ENCODE measurements at regions not wholly inside any gene's neighbourhood (a gene's known extent, or its start where the extent isn't known, plus 50 kb on each side); places are given as distances from the start of the nearest gene placed in this dataset.

DNA sequence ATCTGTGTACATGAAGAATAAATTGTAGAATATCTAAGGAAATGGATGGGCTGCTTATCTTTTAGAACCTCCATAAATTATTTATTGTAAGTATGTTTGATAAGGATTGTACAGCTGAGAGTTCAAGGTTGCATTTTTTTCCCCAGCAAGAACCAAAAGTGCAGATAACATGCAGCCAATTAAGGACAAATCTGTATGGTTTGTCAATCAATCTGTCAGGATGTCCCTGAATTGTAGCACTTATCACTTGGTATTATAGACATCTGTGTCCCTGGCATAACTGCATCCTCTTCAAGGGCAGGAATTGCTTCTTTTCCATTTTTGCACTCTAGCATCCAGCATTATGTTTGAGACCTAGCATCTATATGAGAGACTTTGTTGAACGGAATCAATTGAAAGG lies 95.4 kb upstream of the IGFBP7 start:
- Histone ChIP-seq H3K36me3 (replicated peaks in 1 of 2; ENCODE audit: control insufficient read depth in 1 of 2, insufficient read depth in 2 of 2, low read length in 1 of 2) (no peaks in the 10 kb centered on the region), H2AFZ (ENCODE audit: low read depth) (no peak overlapping the region), H3K4me1 (ENCODE audit: control insufficient read depth in 1 of 2, insufficient read depth in 2 of 2, low read depth in 1 of 2, low read length in 1 of 2) (no peaks in the 10 kb centered on the region), H4K20me1 (ENCODE audit: insufficient read depth) (no peaks in the 10 kb centered on the region), H3F3A (replicated peaks; ENCODE audit: insufficient read depth) (no peaks in the 10 kb centered on the region), H3K4me2 (no peak overlapping the region), H3K9ac (no peak overlapping the region), H3K27ac (ENCODE audit: low read depth in 2 of 2, low read length in 1 of 2) (no peak overlapping the region), H3K4me3 (ENCODE audit: low read depth in 2 of 2, low read length in 1 of 2) (no peak overlapping the region), H3K79me2 (ENCODE audit: insufficient read depth) (no peaks in the 10 kb centered on the region), H3K9me2 (no peaks in the 10 kb centered on the region), H3K9me3 (no peaks in the 10 kb centered on the region), H3K27me3 (ENCODE audit: insufficient read depth) (no peaks in the 10 kb centered on the region)
- POLR2A ChIA-PET = no interaction called here
- CTCF ChIA-PET = interaction anchor here (1.1 to 2.0 kb wide), 3 partner anchors 14 to 42 kb away, joined by 3 to 7 read pairs (median 3); no protein-coding TSS in a partner anchor
- TF ChIP-seq GABPA (IDR thresholded peaks at IDR 0.05; ENCODE audit: low read depth) = no peak
- no peak for TF ChIP-seq EP300 (IDR thresholded peaks at IDR 0.05; ENCODE audit: borderline replicate concordance in 1 of 2, low read depth in 1 of 2, low read length in 1 of 2)
- TF ChIP-seq, protein P1, sequence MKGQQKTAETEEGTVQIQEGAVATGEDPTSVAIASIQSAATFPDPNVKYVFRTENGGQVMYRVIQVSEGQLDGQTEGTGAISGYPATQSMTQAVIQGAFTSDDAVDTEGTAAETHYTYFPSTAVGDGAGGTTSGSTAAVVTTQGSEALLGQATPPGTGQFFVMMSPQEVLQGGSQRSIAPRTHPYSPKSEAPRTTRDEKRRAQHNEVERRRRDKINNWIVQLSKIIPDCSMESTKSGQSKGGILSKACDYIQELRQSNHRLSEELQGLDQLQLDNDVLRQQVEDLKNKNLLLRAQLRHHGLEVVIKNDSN (IDR thresholded peaks at IDR 0.05; ENCODE audit: borderline replicate concordance, low read depth) = no peak
- TF ChIP-seq RFX5 (IDR thresholded peaks at IDR 0.05; ENCODE audit: low read length) = no peak
- no peak for DNase-seq
- WGBS (ENCODE audit: low lambda C conversion rate) = 21% methylated on average over 1 of the region's 1 CpG

DNA sequence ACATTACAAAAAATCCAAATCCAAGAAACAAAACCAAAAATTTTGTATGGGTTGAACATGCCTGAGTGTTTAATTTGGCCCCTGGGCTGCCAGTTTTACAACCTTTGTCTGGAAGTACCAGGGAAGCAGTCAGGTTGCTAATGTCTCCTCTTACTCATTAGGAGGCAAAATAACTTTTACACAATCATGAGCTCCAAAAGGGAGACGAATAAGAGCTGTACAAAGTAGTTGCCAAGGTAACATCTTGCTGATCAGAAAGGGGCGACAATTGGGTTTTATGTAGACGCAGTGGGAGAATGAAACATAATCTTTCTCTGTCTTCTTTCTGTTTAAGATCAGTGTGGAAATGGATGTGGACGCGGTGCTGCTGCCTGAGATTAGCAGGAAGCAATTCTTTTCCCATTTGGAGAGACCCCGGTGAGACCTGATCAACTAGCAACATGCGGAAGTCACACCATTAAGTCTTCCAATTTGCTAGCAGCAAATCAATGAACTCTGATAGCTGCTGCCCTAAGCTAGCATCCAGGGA lies 90.7 kb upstream of the IGFBP7 start:
- no peaks in the 10 kb centered on the region for H3K27me3 ChIP-seq (ENCODE audit: insufficient read depth)
- no peak overlapping the region for H3K4me2 ChIP-seq
- no peaks in the 10 kb centered on the region for H3K9me3 ChIP-seq
- no peaks in the 10 kb centered on the region for H4K20me1 ChIP-seq (ENCODE audit: insufficient read depth)
- no peak overlapping the region for H3K4me3 ChIP-seq (ENCODE audit: low read depth in 2 of 2, low read length in 1 of 2)
- no peak overlapping the region for H3K9ac ChIP-seq
- no peaks in the 10 kb centered on the region for H3K4me1 ChIP-seq (ENCODE audit: control insufficient read depth in 1 of 2, insufficient read depth in 2 of 2, low read depth in 1 of 2, low read length in 1 of 2)
- no peak for DNase-seq
- no peaks in the 10 kb centered on the region for H3K9me2 ChIP-seq
- POLR2A ChIA-PET = no interaction called here
- H3K27ac ChIP-seq (ENCODE audit: low read depth in 2 of 2, low read length in 1 of 2) = no peak overlapping the region
- H2AFZ ChIP-seq (ENCODE audit: low read depth) = no peak overlapping the region
- CTCF ChIA-PET = interaction anchor here (0.7 to 2.0 kb wide), 3 partner anchors 10 to 37 kb away, joined by 3 to 7 read pairs (median 3); no protein-coding TSS in a partner anchor
- 57% methylated on average over 7 of the region's 7 CpGs for WGBS (ENCODE audit: low lambda C conversion rate)
- H3F3A ChIP-seq (replicated peaks; ENCODE audit: insufficient read depth) = no peaks in the 10 kb centered on the region
- no peaks in the 10 kb centered on the region for H3K79me2 ChIP-seq (ENCODE audit: insufficient read depth)
- H3K36me3 ChIP-seq (replicated peaks in 1 of 2; ENCODE audit: control insufficient read depth in 1 of 2, insufficient read depth in 2 of 2, low read length in 1 of 2) = no peaks in the 10 kb centered on the region
- TF ChIP-seq TEAD4 (IDR thresholded peaks at IDR 0.05; ENCODE audit: borderline replicate concordance, insufficient read depth) (no peak), RCOR1 (IDR thresholded peaks at IDR 0.05; ENCODE audit: low read length) (no peak)
- TF ChIP-seq, protein P2, sequence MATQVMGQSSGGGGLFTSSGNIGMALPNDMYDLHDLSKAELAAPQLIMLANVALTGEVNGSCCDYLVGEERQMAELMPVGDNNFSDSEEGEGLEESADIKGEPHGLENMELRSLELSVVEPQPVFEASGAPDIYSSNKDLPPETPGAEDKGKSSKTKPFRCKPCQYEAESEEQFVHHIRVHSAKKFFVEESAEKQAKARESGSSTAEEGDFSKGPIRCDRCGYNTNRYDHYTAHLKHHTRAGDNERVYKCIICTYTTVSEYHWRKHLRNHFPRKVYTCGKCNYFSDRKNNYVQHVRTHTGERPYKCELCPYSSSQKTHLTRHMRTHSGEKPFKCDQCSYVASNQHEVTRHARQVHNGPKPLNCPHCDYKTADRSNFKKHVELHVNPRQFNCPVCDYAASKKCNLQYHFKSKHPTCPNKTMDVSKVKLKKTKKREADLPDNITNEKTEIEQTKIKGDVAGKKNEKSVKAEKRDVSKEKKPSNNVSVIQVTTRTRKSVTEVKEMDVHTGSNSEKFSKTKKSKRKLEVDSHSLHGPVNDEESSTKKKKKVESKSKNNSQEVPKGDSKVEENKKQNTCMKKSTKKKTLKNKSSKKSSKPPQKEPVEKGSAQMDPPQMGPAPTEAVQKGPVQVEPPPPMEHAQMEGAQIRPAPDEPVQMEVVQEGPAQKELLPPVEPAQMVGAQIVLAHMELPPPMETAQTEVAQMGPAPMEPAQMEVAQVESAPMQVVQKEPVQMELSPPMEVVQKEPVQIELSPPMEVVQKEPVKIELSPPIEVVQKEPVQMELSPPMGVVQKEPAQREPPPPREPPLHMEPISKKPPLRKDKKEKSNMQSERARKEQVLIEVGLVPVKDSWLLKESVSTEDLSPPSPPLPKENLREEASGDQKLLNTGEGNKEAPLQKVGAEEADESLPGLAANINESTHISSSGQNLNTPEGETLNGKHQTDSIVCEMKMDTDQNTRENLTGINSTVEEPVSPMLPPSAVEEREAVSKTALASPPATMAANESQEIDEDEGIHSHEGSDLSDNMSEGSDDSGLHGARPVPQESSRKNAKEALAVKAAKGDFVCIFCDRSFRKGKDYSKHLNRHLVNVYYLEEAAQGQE (IDR thresholded peaks at IDR 0.05; ENCODE audit: low read depth, low read length) = no peak

Data from SK-N-SH (cell line).